ENCODE measurements at regions not wholly inside any gene's neighbourhood (a gene's known extent, or its start where the extent isn't known, plus 50 kb on each side); places are given as distances from the start of the nearest gene placed in this dataset.

GRCh38 chr18:56176751-56177150 lies 461.6 kb downstream of the TXNL1 start:
- no peak for DNase-seq (ENCODE audit: low read depth in 2 of 2)

GRCh38 chr18:56175330-56176001 lies 462.9 kb downstream of the TXNL1 start:
- no peak for DNase-seq (ENCODE audit: low read depth in 2 of 2)

GRCh38 chr18:56173542-56174220 lies 464.7 kb downstream of the TXNL1 start:
- peak in 1 of 2 donors; percentile 3 for DNase-seq (ENCODE audit: low read depth in 2 of 2)

GRCh38 chr18:56172527-56172926 lies 465.9 kb downstream of the TXNL1 start:
- no peak for DNase-seq (ENCODE audit: low read depth in 2 of 2)

- no peak for DNase-seq (ENCODE audit: low read depth in 2 of 2)
These were observed 466.5 kb downstream of the TXNL1 start for GRCh38 chr18:56171848-56172247.

GRCh38 chr18:56168049-56168781 lies 470.2 kb downstream of the TXNL1 start:
- DNase-seq (ENCODE audit: low read depth in 2 of 2): no peak

- no peak for DNase-seq (ENCODE audit: low read depth in 2 of 2)
These were observed 471.0 kb downstream of the TXNL1 start for GRCh38 chr18:56167366-56167765.

- no peak for DNase-seq (ENCODE audit: low read depth in 2 of 2)
These were observed 471.5 kb downstream of the TXNL1 start for GRCh38 chr18:56166914-56167313.

- no peak for DNase-seq (ENCODE audit: low read depth in 2 of 2)
These were observed 472.6 kb downstream of the TXNL1 start for GRCh38 chr18:56165601-56166355.

- DNase-seq (ENCODE audit: low read depth in 2 of 2): peak; percentile 34 to 42
These were observed 475.8 kb downstream of the TXNL1 start for GRCh38 chr18:56162311-56163265.

GRCh38 chr18:56161566-56162260 lies 476.7 kb downstream of the TXNL1 start:
- DNase-seq (ENCODE audit: low read depth in 2 of 2): no peak

GRCh38 chr18:56158676-56159075 lies 479.7 kb downstream of the TXNL1 start:
- DNase-seq (ENCODE audit: low read depth in 2 of 2): no peak

GRCh38 chr18:56157541-56157940 lies 480.9 kb downstream of the TXNL1 start:
- no peak for DNase-seq (ENCODE audit: low read depth in 2 of 2)

- DNase-seq (ENCODE audit: low read depth in 2 of 2): no peak
These were observed 485.7 kb downstream of the TXNL1 start for GRCh38 chr18:56152551-56153310.

- DNase-seq (ENCODE audit: low read depth in 2 of 2): no peak
These were observed 490.0 kb downstream of the TXNL1 start for GRCh38 chr18:56148373-56148772.

GRCh38 chr18:56146565-56146964 lies 491.8 kb downstream of the TXNL1 start:
- DNase-seq (ENCODE audit: low read depth in 2 of 2): no peak

- DNase-seq (ENCODE audit: low read depth in 2 of 2): no peak
These were observed 496.4 kb downstream of the TXNL1 start for GRCh38 chr18:56142001-56142400.

GRCh38 chr18:56139792-56140254 lies 498.6 kb downstream of the TXNL1 start:
- no peak for DNase-seq (ENCODE audit: low read depth in 2 of 2)

- no peak for DNase-seq (ENCODE audit: low read depth in 2 of 2)
These were observed 499.0 kb downstream of the TXNL1 start for GRCh38 chr18:56139372-56139771.
